ENCODE measurements at regions not wholly inside any gene's neighbourhood (a gene's known extent, or its start where the extent isn't known, plus 50 kb on each side); places are given as distances from the start of the nearest gene placed in this dataset.

- Histone ChIP-seq H3K4me3 (replicated peaks; ENCODE audit: insufficient read depth, low read length) (no peak overlapping the region), H3K27ac (replicated peaks) (no peak overlapping the region), H3K27me3 (ENCODE audit: insufficient read depth, poor library complexity, severe bottlenecking) (no peaks in the 10 kb centered on the region)
- DNase-seq (ENCODE audit: low read depth in 1 of 2, low spot score in 1 of 2) = peak in 1 of 2 experiments; percentile 43
- TF ChIP-seq POLR2AphosphoS5 (IDR thresholded peaks at IDR 0.05; ENCODE audit: low read depth) = no peak
- TF ChIP-seq GABPA (IDR thresholded peaks at IDR 0.05; ENCODE audit: low read depth) = no peak
- no peak for TF ChIP-seq SPI1 (IDR thresholded peaks at IDR 0.05; ENCODE audit: borderline replicate concordance, low read depth)
- TF ChIP-seq REST (IDR thresholded peaks at IDR 0.05; ENCODE audit: insufficient replicate concordance, low read depth) = no peak
- no peak for TF ChIP-seq CTCF (IDR thresholded peaks at IDR 0.05; ENCODE audit: insufficient read depth, low read length)
Measured at GRCh38 chr5:3943859-3944258, 348.2 kb downstream of the IRX1 start.

- Histone ChIP-seq H3K27me3 (ENCODE audit: insufficient read depth, poor library complexity, severe bottlenecking) (no peaks in the 10 kb centered on the region), H3K4me3 (replicated peaks; ENCODE audit: insufficient read depth, low read length) (no peak overlapping the region), H3K27ac (replicated peaks) (no peak overlapping the region)
- TF ChIP-seq CTCF (IDR thresholded peaks at IDR 0.05; ENCODE audit: insufficient read depth, low read length) = no peak
- TF ChIP-seq GABPA (IDR thresholded peaks at IDR 0.05; ENCODE audit: low read depth) = no peak
- TF ChIP-seq SPI1 (IDR thresholded peaks at IDR 0.05; ENCODE audit: borderline replicate concordance, low read depth) = no peak
- no peak for TF ChIP-seq REST (IDR thresholded peaks at IDR 0.05; ENCODE audit: insufficient replicate concordance, low read depth)
- no peak for TF ChIP-seq POLR2AphosphoS5 (IDR thresholded peaks at IDR 0.05; ENCODE audit: low read depth)
- DNase-seq (ENCODE audit: low read depth in 1 of 2, low spot score in 1 of 2) = no peak
Measured at GRCh38 chr5:3944930-3945329, 349.3 kb downstream of the IRX1 start.

GRCh38 chr5:3948838-3949237, 353.2 kb downstream of the IRX1 start:
- DNase-seq (ENCODE audit: low read depth in 1 of 2, low spot score in 1 of 2) = no peak
- Histone ChIP-seq H3K27me3 (ENCODE audit: insufficient read depth, poor library complexity, severe bottlenecking) (no peaks in the 10 kb centered on the region), H3K27ac (replicated peaks) (no peak overlapping the region), H3K4me3 (replicated peaks; ENCODE audit: insufficient read depth, low read length) (no peak overlapping the region)
- TF ChIP-seq GABPA (IDR thresholded peaks at IDR 0.05; ENCODE audit: low read depth) = no peak
- no peak for TF ChIP-seq SPI1 (IDR thresholded peaks at IDR 0.05; ENCODE audit: borderline replicate concordance, low read depth)
- no peak for TF ChIP-seq POLR2AphosphoS5 (IDR thresholded peaks at IDR 0.05; ENCODE audit: low read depth)
- no peak for TF ChIP-seq CTCF (IDR thresholded peaks at IDR 0.05; ENCODE audit: insufficient read depth, low read length)
- TF ChIP-seq REST (IDR thresholded peaks at IDR 0.05; ENCODE audit: insufficient replicate concordance, low read depth) = no peak
